ENCODE measurements at regions not wholly inside any gene's neighbourhood (a gene's known extent, or its start where the extent isn't known, plus 50 kb on each side); places are given as distances from the start of the nearest gene placed in this dataset.

DNA sequence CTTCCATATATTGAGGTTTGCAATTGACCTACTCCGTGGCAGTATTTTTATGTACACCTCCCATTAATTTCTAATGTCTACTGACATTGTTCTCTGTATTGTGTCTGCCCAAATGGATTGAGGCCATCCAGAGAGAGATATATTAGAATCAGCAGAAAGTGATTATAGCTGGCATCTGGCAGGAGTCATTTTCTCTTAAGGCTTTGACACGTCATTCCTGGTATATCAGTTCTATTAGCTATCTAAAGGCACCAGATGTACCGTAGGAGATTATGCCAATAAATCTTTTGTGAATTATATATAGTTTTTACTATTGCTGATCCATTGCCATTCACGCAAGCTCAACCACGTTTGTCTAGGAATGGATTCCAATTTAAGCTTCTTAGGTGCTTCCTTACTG, 1026.4 kb upstream of the IGFBP7 start:
- Mint-ChIP-seq H3K27me3 (ENCODE audit: unreplicated experiment) (no peaks in the 10 kb centered on the region), H3K9me3 (ENCODE audit: unreplicated experiment) (no peaks in the 10 kb centered on the region), H3K4me1 (ENCODE audit: unreplicated experiment) (no peaks in the 10 kb centered on the region), H3K4me3 (ENCODE audit: unreplicated experiment) (no peak overlapping the region), H3K27ac (ENCODE audit: unreplicated experiment) (no peak overlapping the region), H3K36me3 (ENCODE audit: unreplicated experiment) (no peaks in the 10 kb centered on the region)
- DNase-seq (ENCODE audit: extremely low spot score, unreplicated experiment): no peak
- TF ChIP-seq, protein P1, sequence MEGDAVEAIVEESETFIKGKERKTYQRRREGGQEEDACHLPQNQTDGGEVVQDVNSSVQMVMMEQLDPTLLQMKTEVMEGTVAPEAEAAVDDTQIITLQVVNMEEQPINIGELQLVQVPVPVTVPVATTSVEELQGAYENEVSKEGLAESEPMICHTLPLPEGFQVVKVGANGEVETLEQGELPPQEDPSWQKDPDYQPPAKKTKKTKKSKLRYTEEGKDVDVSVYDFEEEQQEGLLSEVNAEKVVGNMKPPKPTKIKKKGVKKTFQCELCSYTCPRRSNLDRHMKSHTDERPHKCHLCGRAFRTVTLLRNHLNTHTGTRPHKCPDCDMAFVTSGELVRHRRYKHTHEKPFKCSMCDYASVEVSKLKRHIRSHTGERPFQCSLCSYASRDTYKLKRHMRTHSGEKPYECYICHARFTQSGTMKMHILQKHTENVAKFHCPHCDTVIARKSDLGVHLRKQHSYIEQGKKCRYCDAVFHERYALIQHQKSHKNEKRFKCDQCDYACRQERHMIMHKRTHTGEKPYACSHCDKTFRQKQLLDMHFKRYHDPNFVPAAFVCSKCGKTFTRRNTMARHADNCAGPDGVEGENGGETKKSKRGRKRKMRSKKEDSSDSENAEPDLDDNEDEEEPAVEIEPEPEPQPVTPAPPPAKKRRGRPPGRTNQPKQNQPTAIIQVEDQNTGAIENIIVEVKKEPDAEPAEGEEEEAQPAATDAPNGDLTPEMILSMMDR (IDR thresholded peaks at IDR 0.05): no peak

GRCh38 chr4:58127680-58128079, 1017.5 kb upstream of the IGFBP7 start:
- no peak for DNase-seq (ENCODE audit: extremely low spot score, unreplicated experiment)
- H3K4me3 Mint-ChIP-seq (ENCODE audit: unreplicated experiment): no peak overlapping the region
- H3K27ac Mint-ChIP-seq (ENCODE audit: unreplicated experiment): no peak overlapping the region
- H3K27me3 Mint-ChIP-seq (ENCODE audit: unreplicated experiment): no peaks in the 10 kb centered on the region
- H3K36me3 Mint-ChIP-seq (ENCODE audit: unreplicated experiment): no peaks in the 10 kb centered on the region
- H3K4me1 Mint-ChIP-seq (ENCODE audit: unreplicated experiment): no peaks in the 10 kb centered on the region
- TF ChIP-seq, protein P1 (IDR thresholded peaks at IDR 0.05): no peak
- H3K9me3 Mint-ChIP-seq (ENCODE audit: unreplicated experiment): no peaks in the 10 kb centered on the region

DNA sequence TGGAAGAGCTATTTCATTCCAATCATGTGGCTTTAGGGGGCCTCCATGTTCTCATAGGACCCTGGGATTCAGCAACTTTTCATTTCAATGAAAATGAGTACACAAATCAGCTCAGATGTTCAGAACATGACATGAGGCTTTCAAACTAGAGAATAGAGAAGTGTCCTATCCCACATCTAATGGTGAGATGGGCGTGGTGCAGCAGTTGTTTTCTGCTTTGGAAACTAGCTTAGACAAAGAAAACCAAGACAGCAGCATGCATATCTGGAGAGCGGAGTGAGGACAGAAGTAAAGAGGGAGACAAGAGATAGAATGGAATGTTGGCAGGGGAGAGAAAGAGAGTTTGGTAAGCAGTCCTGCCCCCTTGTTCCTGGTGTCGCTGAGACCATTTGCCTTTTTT, 1009.1 kb upstream of the IGFBP7 start:
- TF ChIP-seq, protein P1 (IDR thresholded peaks at IDR 0.05): no peak
- no peak overlapping the region for H3K27ac Mint-ChIP-seq (ENCODE audit: unreplicated experiment)
- no peak overlapping the region for H3K4me3 Mint-ChIP-seq (ENCODE audit: unreplicated experiment)
- no peaks in the 10 kb centered on the region for H3K9me3 Mint-ChIP-seq (ENCODE audit: unreplicated experiment)
- no peaks in the 10 kb centered on the region for H3K36me3 Mint-ChIP-seq (ENCODE audit: unreplicated experiment)
- H3K27me3 Mint-ChIP-seq (ENCODE audit: unreplicated experiment): no peaks in the 10 kb centered on the region
- no peaks in the 10 kb centered on the region for H3K4me1 Mint-ChIP-seq (ENCODE audit: unreplicated experiment)
- DNase-seq (ENCODE audit: extremely low spot score, unreplicated experiment): no peak

DNA sequence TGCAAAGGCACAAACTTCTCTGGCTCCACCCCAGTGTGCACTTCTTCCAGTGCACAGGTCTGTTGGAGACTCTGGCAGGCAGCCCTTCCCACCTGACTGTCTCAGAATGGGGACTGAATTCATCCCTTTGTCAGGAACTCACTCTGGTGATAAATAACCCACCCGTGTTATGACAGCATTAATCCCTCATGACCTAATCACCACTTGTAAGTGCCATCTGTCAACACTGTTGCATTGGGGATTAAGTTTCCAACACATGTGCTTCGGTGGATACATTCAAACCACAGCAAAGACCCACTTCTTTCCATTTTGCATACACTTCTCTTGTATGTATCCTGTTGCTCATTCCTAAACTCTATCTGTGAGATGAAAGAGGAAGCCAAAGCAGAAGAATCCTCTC, 1002.9 kb upstream of the IGFBP7 start:
- no peak overlapping the region for H3K27ac Mint-ChIP-seq (ENCODE audit: unreplicated experiment)
- no peaks in the 10 kb centered on the region for H3K36me3 Mint-ChIP-seq (ENCODE audit: unreplicated experiment)
- no peak for DNase-seq (ENCODE audit: extremely low spot score, unreplicated experiment)
- H3K4me3 Mint-ChIP-seq (ENCODE audit: unreplicated experiment): no peak overlapping the region
- H3K9me3 Mint-ChIP-seq (ENCODE audit: unreplicated experiment): no peaks in the 10 kb centered on the region
- H3K27me3 Mint-ChIP-seq (ENCODE audit: unreplicated experiment): no peaks in the 10 kb centered on the region
- H3K4me1 Mint-ChIP-seq (ENCODE audit: unreplicated experiment): no peaks in the 10 kb centered on the region
- TF ChIP-seq, protein P1 (IDR thresholded peaks at IDR 0.05): no peak

DNA sequence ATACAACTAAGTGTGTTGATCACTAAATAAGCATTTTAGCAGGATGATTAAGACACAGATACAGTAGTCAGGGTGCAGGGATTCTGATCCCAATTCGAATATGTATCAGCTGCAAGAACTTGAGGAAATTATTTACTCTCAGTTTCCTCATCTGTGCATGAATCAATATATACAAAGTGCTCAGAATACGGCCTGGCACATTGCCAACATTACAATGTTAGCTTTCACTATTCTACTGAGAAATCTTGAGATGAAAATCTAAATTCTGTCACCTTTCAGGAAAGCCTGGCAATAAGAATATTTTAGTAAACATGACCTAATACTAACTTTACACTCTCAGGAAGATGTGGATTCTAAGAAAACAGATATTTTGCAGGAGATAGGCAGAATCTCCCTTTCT, 1001.6 kb upstream of the IGFBP7 start:
- no peak for DNase-seq (ENCODE audit: extremely low spot score, unreplicated experiment)
- H3K4me3 Mint-ChIP-seq (ENCODE audit: unreplicated experiment): no peak overlapping the region

More for the DNA sequence above, 1001.6 kb upstream of the IGFBP7 start:
- no peaks in the 10 kb centered on the region for H3K9me3 Mint-ChIP-seq (ENCODE audit: unreplicated experiment)
- TF ChIP-seq, protein P1 (IDR thresholded peaks at IDR 0.05): no peak
- H3K27me3 Mint-ChIP-seq (ENCODE audit: unreplicated experiment): no peaks in the 10 kb centered on the region
- H3K27ac Mint-ChIP-seq (ENCODE audit: unreplicated experiment): no peak overlapping the region
- H3K4me1 Mint-ChIP-seq (ENCODE audit: unreplicated experiment): no peaks in the 10 kb centered on the region
- no peaks in the 10 kb centered on the region for H3K36me3 Mint-ChIP-seq (ENCODE audit: unreplicated experiment)

Data from osteocyte (in vitro differentiated cells).